ENCODE measurements at regions not wholly inside any gene's neighbourhood (a gene's known extent, or its start where the extent isn't known, plus 50 kb on each side); places are given as distances from the start of the nearest gene placed in this dataset.

GRCh38 chr13:50612717-50613116, 230.8 kb downstream of the DLEU7 start:
- Histone ChIP-seq H3K79me2 (ENCODE audit: insufficient read depth, low read length) (no peaks in the 10 kb centered on the region), H3K9me3 (ENCODE audit: low read depth, low read length) (no peaks in the 10 kb centered on the region), H4K20me1 (ENCODE audit: insufficient read depth, low read length) (no peaks in the 10 kb centered on the region), H3K4me1 (ENCODE audit: insufficient read depth, low read length) (peaks cover 14% of the 10 kb centered on the region), H3K36me3 (ENCODE audit: insufficient read depth, low read length) (no peaks in the 10 kb centered on the region), H3K4me3 (ENCODE audit: insufficient read depth, low read length) (no peak overlapping the region), H2AFZ (ENCODE audit: low read length) (no peak overlapping the region), H3K27ac (ENCODE audit: low read depth, low read length) (no peak overlapping the region), H3K4me2 (ENCODE audit: insufficient read depth, low read length) (no peak overlapping the region), H3K27me3 (ENCODE audit: insufficient read depth, low read length) (no peaks in the 10 kb centered on the region)
- TF ChIP-seq, protein P1, sequence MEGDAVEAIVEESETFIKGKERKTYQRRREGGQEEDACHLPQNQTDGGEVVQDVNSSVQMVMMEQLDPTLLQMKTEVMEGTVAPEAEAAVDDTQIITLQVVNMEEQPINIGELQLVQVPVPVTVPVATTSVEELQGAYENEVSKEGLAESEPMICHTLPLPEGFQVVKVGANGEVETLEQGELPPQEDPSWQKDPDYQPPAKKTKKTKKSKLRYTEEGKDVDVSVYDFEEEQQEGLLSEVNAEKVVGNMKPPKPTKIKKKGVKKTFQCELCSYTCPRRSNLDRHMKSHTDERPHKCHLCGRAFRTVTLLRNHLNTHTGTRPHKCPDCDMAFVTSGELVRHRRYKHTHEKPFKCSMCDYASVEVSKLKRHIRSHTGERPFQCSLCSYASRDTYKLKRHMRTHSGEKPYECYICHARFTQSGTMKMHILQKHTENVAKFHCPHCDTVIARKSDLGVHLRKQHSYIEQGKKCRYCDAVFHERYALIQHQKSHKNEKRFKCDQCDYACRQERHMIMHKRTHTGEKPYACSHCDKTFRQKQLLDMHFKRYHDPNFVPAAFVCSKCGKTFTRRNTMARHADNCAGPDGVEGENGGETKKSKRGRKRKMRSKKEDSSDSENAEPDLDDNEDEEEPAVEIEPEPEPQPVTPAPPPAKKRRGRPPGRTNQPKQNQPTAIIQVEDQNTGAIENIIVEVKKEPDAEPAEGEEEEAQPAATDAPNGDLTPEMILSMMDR (IDR thresholded peaks at IDR 0.05; ENCODE audit: extremely low read depth, low read depth, low read length), result no peak
- no peak for DNase-seq (ENCODE audit: insufficient read length, low spot score, missing footprints)

DNA sequence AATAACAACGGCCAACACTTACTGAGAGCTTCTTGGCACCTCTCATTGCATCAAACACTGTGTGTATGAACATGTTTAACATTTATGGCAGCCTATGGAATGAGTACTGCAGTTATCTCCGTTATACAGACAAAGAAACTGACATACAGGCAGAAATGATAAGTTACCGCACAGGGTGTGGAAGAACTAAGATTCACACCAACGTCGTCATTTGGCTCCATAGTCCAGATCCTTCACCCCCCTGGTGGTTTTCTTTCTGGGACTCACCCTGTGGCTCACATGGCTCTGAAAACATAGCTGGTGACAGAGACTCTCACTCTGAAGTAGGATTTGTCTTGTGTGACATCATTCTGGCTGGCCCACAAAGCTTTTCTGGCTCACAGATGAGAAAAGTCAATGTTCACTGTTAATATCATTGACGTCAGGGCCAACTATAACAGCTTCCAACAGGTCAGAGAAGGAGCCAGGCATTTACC, 230.1 kb downstream of the DLEU7 start:
- H3K4me1 ChIP-seq (ENCODE audit: insufficient read depth, low read length), result peaks cover 20% of the 10 kb centered on the region
- no peaks in the 10 kb centered on the region for H3K36me3 ChIP-seq (ENCODE audit: insufficient read depth, low read length)
- H3K4me3 ChIP-seq (ENCODE audit: insufficient read depth, low read length), result no peak overlapping the region
- H3K79me2 ChIP-seq (ENCODE audit: insufficient read depth, low read length), result no peaks in the 10 kb centered on the region
- no peak overlapping the region for H3K27ac ChIP-seq (ENCODE audit: low read depth, low read length)
- no peaks in the 10 kb centered on the region for H3K27me3 ChIP-seq (ENCODE audit: insufficient read depth, low read length)
- H3K4me2 ChIP-seq (ENCODE audit: insufficient read depth, low read length), result no peak overlapping the region
- TF ChIP-seq, protein P1 (IDR thresholded peaks at IDR 0.05; ENCODE audit: extremely low read depth, low read depth, low read length), result no peak
- H2AFZ ChIP-seq (ENCODE audit: low read length), result peak overlapping the region; percentile 42
- DNase-seq (ENCODE audit: insufficient read length, low spot score, missing footprints), result no peak
- no peaks in the 10 kb centered on the region for H3K9me3 ChIP-seq (ENCODE audit: low read depth, low read length)
- H4K20me1 ChIP-seq (ENCODE audit: insufficient read depth, low read length), result no peaks in the 10 kb centered on the region

DNA sequence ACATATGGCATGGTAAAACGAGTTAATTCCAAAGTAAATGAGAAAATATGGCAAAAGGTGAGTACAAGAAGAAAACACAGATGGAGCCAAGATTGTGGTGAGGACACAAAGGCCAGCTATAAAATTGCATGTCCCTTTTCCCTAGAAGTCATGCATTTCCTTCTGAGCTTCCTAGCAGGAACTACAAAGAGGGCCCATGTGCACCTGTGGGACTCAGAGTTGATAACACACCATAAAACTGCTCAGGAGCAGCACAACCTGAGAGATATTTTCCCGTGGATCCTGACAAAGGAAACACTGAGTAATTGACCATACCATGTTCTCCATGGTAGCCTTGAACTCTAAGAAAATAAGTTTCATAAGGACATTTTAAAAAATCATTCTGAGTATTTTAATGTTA, 228.3 kb downstream of the DLEU7 start:
- Histone ChIP-seq H3K79me2 (ENCODE audit: insufficient read depth, low read length) (no peaks in the 10 kb centered on the region), H3K27ac (ENCODE audit: low read depth, low read length) (no peak overlapping the region), H3K9me3 (ENCODE audit: low read depth, low read length) (no peaks in the 10 kb centered on the region), H3K4me1 (ENCODE audit: insufficient read depth, low read length) (peaks cover 20% of the 10 kb centered on the region), H3K36me3 (ENCODE audit: insufficient read depth, low read length) (no peaks in the 10 kb centered on the region), H4K20me1 (ENCODE audit: insufficient read depth, low read length) (no peaks in the 10 kb centered on the region), H3K4me3 (ENCODE audit: insufficient read depth, low read length) (no peak overlapping the region), H3K27me3 (ENCODE audit: insufficient read depth, low read length) (no peaks in the 10 kb centered on the region), H2AFZ (ENCODE audit: low read length) (no peak overlapping the region), H3K4me2 (ENCODE audit: insufficient read depth, low read length) (no peak overlapping the region)
- TF ChIP-seq, protein P1 (IDR thresholded peaks at IDR 0.05; ENCODE audit: extremely low read depth, low read depth, low read length), result no peak
- DNase-seq (ENCODE audit: insufficient read length, low spot score, missing footprints), result no peak

DNA sequence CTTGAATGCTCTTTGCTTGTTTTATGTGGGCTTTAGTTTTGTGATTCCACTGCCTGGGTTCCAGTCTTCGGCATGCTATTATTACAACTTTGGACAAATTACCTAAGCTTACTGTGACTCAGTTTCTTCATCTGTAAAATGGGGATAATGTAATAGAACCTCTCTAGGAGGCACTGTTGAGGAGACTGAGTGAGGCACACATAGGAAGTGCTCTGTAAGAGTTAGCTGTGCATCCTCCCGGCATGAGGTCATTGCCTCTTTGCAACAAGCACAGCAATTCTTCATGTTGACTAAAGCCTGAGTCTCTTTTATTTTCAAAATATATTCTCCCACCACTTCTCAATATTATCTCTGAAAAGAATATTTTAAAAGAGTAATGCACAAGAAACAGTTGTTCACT, 227.4 kb downstream of the DLEU7 start:
- H3K27me3 ChIP-seq (ENCODE audit: insufficient read depth, low read length), result no peaks in the 10 kb centered on the region

More for the DNA sequence above, 227.4 kb downstream of the DLEU7 start:
- TF ChIP-seq, protein P1 (IDR thresholded peaks at IDR 0.05; ENCODE audit: extremely low read depth, low read depth, low read length), result no peak
- H3K4me1 ChIP-seq (ENCODE audit: insufficient read depth, low read length), result peaks cover 20% of the 10 kb centered on the region
- no peak overlapping the region for H2AFZ ChIP-seq (ENCODE audit: low read length)
- H3K4me3 ChIP-seq (ENCODE audit: insufficient read depth, low read length), result no peak overlapping the region
- no peak overlapping the region for H3K4me2 ChIP-seq (ENCODE audit: insufficient read depth, low read length)
- DNase-seq (ENCODE audit: insufficient read length, low spot score, missing footprints), result no peak
- no peaks in the 10 kb centered on the region for H3K9me3 ChIP-seq (ENCODE audit: low read depth, low read length)
- peak overlapping the region; percentile 88 for H3K27ac ChIP-seq (ENCODE audit: low read depth, low read length)
- H4K20me1 ChIP-seq (ENCODE audit: insufficient read depth, low read length), result no peaks in the 10 kb centered on the region
- H3K36me3 ChIP-seq (ENCODE audit: insufficient read depth, low read length), result no peaks in the 10 kb centered on the region
- no peaks in the 10 kb centered on the region for H3K79me2 ChIP-seq (ENCODE audit: insufficient read depth, low read length)

Data from osteoblast (primary cell).